HepG2 (cell line): ENCODE measurements at regions not wholly inside any gene's neighbourhood (a gene's known extent, or its start where the extent isn't known, plus 50 kb on each side); places are given as distances from the start of the nearest gene placed in this dataset.

Experiments
- ATAC-seq: fragments of 200-7000 bp; cut with Tn5 transposase; 3 replicates; pipeline ENCODE4 v1.9.1; 2020; ENCODE audit warnings: mild to moderate bottlenecking, moderate library complexity
- BruUV-seq: library from RNA; stranded (reverse); fragments of 400-500 nt; replicated peaks from 2 replicates; lab custom pipeline; 2021; lab: Mats Ljungman, UMichigan
- CTCF ChIA-PET: fragments of 300-600 bp; formaldehyde crosslinking; extraction: SDS; loops from one replicate; lab custom pipeline; 2021; ENCODE audit warnings: low total read pairs, inconsistent platforms, low intra/inter-chr PET ratio; lab: Yijun Ruan, JAX
- POLR2A ChIA-PET: fragments of 350-600 bp; sonication (Branson Sonifier 250); formaldehyde crosslinking; loops from one replicate; lab custom pipeline; 2020; ENCODE audit warnings: antibody characterized with exemption, inconsistent platforms; lab: Yijun Ruan, JAX
- DNase-seq: peaks from one replicate; pipeline ENCODE4 v3.0.0-alpha.2; 2015; ENCODE audit warnings: low spot score
- FAIRE-seq: peaks from 3 replicates; lab custom pipeline; 2011; peaks lifted over from hg19 to GRCh38; lab: Jason Lieb, UNC
- H2AFZ ChIP-seq: one replicate; pipeline ENCODE4 v1.6.1; 2011; ENCODE audit warnings: low read length, inconsistent platforms
- H3K27ac ChIP-seq: fragments of 300-600 bp; 3 replicates; pipeline ENCODE4 v1.8.0; 2011; ENCODE audit warnings: mixed run types, mild to moderate bottlenecking, mixed read lengths, low read length, inconsistent platforms; ENCODE audit not compliant: insufficient read depth; ENCODE audit errors: extremely low read length
- H3K27me3 ChIP-seq, 2 experiments: fragments of 200-600 bp in 1 of 2; 2 replicates in 1 of 2; 3 replicates in 1 of 2; pipeline versions ENCODE4 v1.6.0 to v1.8.0; 2011; ENCODE audit warnings: low read length in 2 of 2, mild to moderate bottlenecking in 2 of 2, moderate library complexity in 2 of 2, inconsistent platforms in 1 of 2; ENCODE audit not compliant: insufficient read depth in 2 of 2, control insufficient read depth in 1 of 2
- H3K36me3 ChIP-seq, 2 experiments: fragments of 200-600 bp in 1 of 2; replicated peaks in 1 of 2; 2 replicates in 1 of 2; 3 replicates in 1 of 2; pipeline versions ENCODE4 v1.5.1 to v1.8.0; 2011; ENCODE audit warnings: low read length in 2 of 2, inconsistent platforms in 1 of 2; ENCODE audit not compliant: insufficient read depth in 2 of 2, control insufficient read depth in 1 of 2
- H3K4me1 ChIP-seq: 2 replicates; pipeline ENCODE4 v1.5.1; 2012; ENCODE audit warnings: low read length, inconsistent platforms; ENCODE audit not compliant: insufficient read depth
- H3K4me2 ChIP-seq: 2 replicates; pipeline ENCODE4 v1.6.0; 2011; ENCODE audit warnings: low read depth, low read length, inconsistent platforms
- H3K4me3 ChIP-seq, 3 experiments: fragments of 200-600 bp in 1 of 3; sonication (generic), shearing (Covaris generic) in 1 of 3; replicated peaks in 1 of 3; 2 replicates each; pipeline ENCODE4 v1.5.1; 2011 to 2016; ENCODE audit warnings: low read length in 3 of 3, inconsistent platforms in 2 of 3, low read depth in 2 of 3, mild to moderate bottlenecking in 2 of 3, control low read depth in 1 of 3, mixed read lengths in 1 of 3; ENCODE audit not compliant: insufficient read depth in 1 of 3
- H3K79me2 ChIP-seq: one replicate; pipeline ENCODE4 v1.6.1; 2011; ENCODE audit warnings: low read length, inconsistent platforms; ENCODE audit not compliant: insufficient read depth
- H3K9ac ChIP-seq: 2 replicates; pipeline ENCODE4 v1.6.0; 2011; ENCODE audit warnings: mild to moderate bottlenecking, low read depth, low read length, inconsistent platforms; ENCODE audit not compliant: insufficient read depth
- H3K9me3 ChIP-seq: 2 replicates; pipeline ENCODE4 v1.5.1; 2012; ENCODE audit warnings: mild to moderate bottlenecking, low read length
- H4K20me1 ChIP-seq: 2 replicates; pipeline ENCODE4 v1.6.0; 2011; ENCODE audit warnings: inconsistent platforms, mild to moderate bottlenecking, low read length, moderate library complexity; ENCODE audit not compliant: insufficient read depth
- MAFF ChIP-seq: IDR thresholded peaks from 2 replicates; pipeline ENCODE4 v1.6.1; 2011; ENCODE audit warnings: low read depth, low read length, improper control_type of control experiment
- NFYC ChIP-seq: IDR thresholded peaks from 2 replicates; pipeline ENCODE4 v1.6.1; 2016; ENCODE audit warnings: missing genetic modification reagents, missing compliant biosample characterization
- POLR2AphosphoS2 ChIP-seq: IDR thresholded peaks from 2 replicates; pipeline ENCODE4 v1.6.1; 2011; ENCODE audit warnings: low read depth, low read length, improper control_type of control experiment
- SP1 ChIP-seq, 2 experiments: fragments of 450-650 bp in 1 of 2; sonication (generic) in 1 of 2; formaldehyde crosslinking in 1 of 2; IDR thresholded peaks; 2 replicates each; pipeline versions ENCODE4 v1.4.0 to v1.6.1; 2016 to 2020; ENCODE audit warnings: missing genetic modification reagents in 1 of 2
- THAP11 ChIP-seq: IDR thresholded peaks from 2 replicates; pipeline ENCODE4 v1.6.1; 2016; ENCODE audit warnings: missing biosample characterization, missing genetic modification reagents
- TP53 ChIP-seq: sonication (generic); formaldehyde crosslinking; conservative IDR thresholded peaks from 2 replicates; pipeline ENCODE4 v1.4.0; 2020; ENCODE audit warnings: missing genetic modification reagents
- ZFP82 ChIP-seq: sonication (generic); formaldehyde crosslinking; IDR thresholded peaks from 2 replicates; pipeline ENCODE4 v1.5.1; 2020; ENCODE audit warnings: mild to moderate bottlenecking, missing genetic modification reagents, borderline replicate concordance
- ZNF143 ChIP-seq: sonication (generic); formaldehyde crosslinking; IDR thresholded peaks from 2 replicates; pipeline ENCODE4 v1.4.0; 2020; ENCODE audit warnings: missing genetic modification reagents
- ZNF550 ChIP-seq: sonication (generic); formaldehyde crosslinking; IDR thresholded peaks from 2 replicates; pipeline ENCODE4 v1.4.0; 2020; ENCODE audit warnings: mild to moderate bottlenecking, missing genetic modification reagents, borderline replicate concordance
- WGBS: methylation state at CpG from one replicate; pipeline ENCODE4 v1.1.6; 2017; ENCODE audit warnings: low lambda C conversion rate; 5-methylcytosine and 5-hydroxymethylcytosine counted together
- in situ Hi-C: cut with HindIII; loops from 2 replicates; pipeline ENCODE4 v1.10.0; 2017; ENCODE audit warnings: low pct_unique_long_range_greater_than_20kb; ENCODE audit not compliant: extremely low pct_ligation_motif_present
- intact Hi-C: fragments of 100-400 bp; cut with micrococcal nuclease; formaldehyde crosslinking; loops from one replicate; pipeline ENCODE4 v1.10.0; 2022; ENCODE audit not compliant: unreplicated experiment
- TF ChIP-seq, protein P1 (sequence below): sonication (generic); formaldehyde crosslinking; IDR thresholded peaks from 2 replicates; pipeline ENCODE4 v1.4.0; 2020; ENCODE audit warnings: mild to moderate bottlenecking, missing genetic modification reagents
- TF ChIP-seq, protein P2 (sequence below): sonication (generic); formaldehyde crosslinking; IDR thresholded peaks from 2 replicates; pipeline ENCODE4 v1.8.0; 2023; ENCODE audit warnings: mild to moderate bottlenecking, missing genetic modification reagents
- TF ChIP-seq, protein P3 (sequence below): sonication (generic); formaldehyde crosslinking; IDR thresholded peaks from 2 replicates; pipeline ENCODE4 v1.8.1; 2022; ENCODE audit warnings: low read depth, mild to moderate bottlenecking, missing genetic modification reagents
- TF ChIP-seq, protein P4 (sequence below): sonication (generic); formaldehyde crosslinking; IDR thresholded peaks from 2 replicates; pipeline ENCODE4 v1.4.0; 2020; ENCODE audit warnings: mild to moderate bottlenecking, missing genetic modification reagents

- in situ Hi-C loops = no loop called here
- ChIA-PET CTCF (no interaction called here), POLR2A (no interaction called here)
- H3K27me3 ChIP-seq = no peaks in the 10 kb centered on the region; a peak in 1 of 5 replicates
- no TSS peak for BruUV-seq
- H3K9ac ChIP-seq = no peak overlapping the region
- DNase-seq (no peak), ATAC-seq (no peak), FAIRE-seq (no peak)
- H3K4me3 ChIP-seq = no peak overlapping the region
- peaks cover 29% of the 10 kb centered on the region for H3K9me3 ChIP-seq
- no peaks in the 10 kb centered on the region for H3K4me1 ChIP-seq
- H3K4me2 ChIP-seq = no peak overlapping the region
- intact Hi-C loops = no loop called here
- WGBS = 0% methylated on average over 1 of the region's 1 CpG
- H4K20me1 ChIP-seq = no peaks in the 10 kb centered on the region
- no peaks in the 10 kb centered on the region for H3K36me3 ChIP-seq
- no peaks in the 10 kb centered on the region for H3K79me2 ChIP-seq
- H2AFZ ChIP-seq = no peak overlapping the region
- TF ChIP-seq TP53 (CRISPR knock-in tag) = no peak
- 0 out of 2 replicates have a peak, but pooled peaks have one; percentile 19 for TF ChIP-seq NFYC (CRISPR knock-in tag)
- peak; percentile 65 for TF ChIP-seq THAP11 (CRISPR knock-in tag)
- no peak for TF ChIP-seq ZFP82 (CRISPR knock-in tag)
- 0 out of 2 replicates have a peak, but pooled peaks have one; percentile 33 for TF ChIP-seq ZNF143 (CRISPR knock-in tag)
- H3K27ac ChIP-seq = no peak overlapping the region
Observed at GRCh38 chr16:9389543-9390207, 298.2 kb downstream of the HAPSTR1 start.

GRCh38 chr16:9392956-9393355 is 301.5 kb downstream of the HAPSTR1 start:
- no peaks in the 10 kb centered on the region for H4K20me1 ChIP-seq
- ChIA-PET CTCF (no interaction called here), POLR2A (no interaction called here)
- no peaks in the 10 kb centered on the region for H3K4me1 ChIP-seq
- ATAC-seq (no peak), FAIRE-seq (no peak), DNase-seq (no peak)
- no peaks in the 10 kb centered on the region for H3K79me2 ChIP-seq
- no peak overlapping the region for H3K4me2 ChIP-seq
- H3K36me3 ChIP-seq = no peaks in the 10 kb centered on the region
- intact Hi-C loops = no loop called here
- no peak overlapping the region for H3K4me3 ChIP-seq
- in situ Hi-C loops = no loop called here
- no peak overlapping the region for H3K9ac ChIP-seq
- H2AFZ ChIP-seq = no peak overlapping the region
- WGBS = 20% methylated on average over 7 of the region's 7 CpGs
- no TSS peak for BruUV-seq
- H3K27ac ChIP-seq = no peak overlapping the region
- peaks cover 0 to 3% of the 10 kb centered on the region in 2 experiments; a peak in 1 of 5 replicates for H3K27me3 ChIP-seq
- peaks cover 17% of the 10 kb centered on the region for H3K9me3 ChIP-seq
- TF ChIP-seq, protein P1, sequence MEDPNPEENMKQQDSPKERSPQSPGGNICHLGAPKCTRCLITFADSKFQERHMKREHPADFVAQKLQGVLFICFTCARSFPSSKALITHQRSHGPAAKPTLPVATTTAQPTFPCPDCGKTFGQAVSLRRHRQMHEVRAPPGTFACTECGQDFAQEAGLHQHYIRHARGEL (CRISPR knock-in tag) = no peak
- no peak for TF ChIP-seq ZNF550
- TF ChIP-seq MAFF = no peak
- TF ChIP-seq, protein P2, sequence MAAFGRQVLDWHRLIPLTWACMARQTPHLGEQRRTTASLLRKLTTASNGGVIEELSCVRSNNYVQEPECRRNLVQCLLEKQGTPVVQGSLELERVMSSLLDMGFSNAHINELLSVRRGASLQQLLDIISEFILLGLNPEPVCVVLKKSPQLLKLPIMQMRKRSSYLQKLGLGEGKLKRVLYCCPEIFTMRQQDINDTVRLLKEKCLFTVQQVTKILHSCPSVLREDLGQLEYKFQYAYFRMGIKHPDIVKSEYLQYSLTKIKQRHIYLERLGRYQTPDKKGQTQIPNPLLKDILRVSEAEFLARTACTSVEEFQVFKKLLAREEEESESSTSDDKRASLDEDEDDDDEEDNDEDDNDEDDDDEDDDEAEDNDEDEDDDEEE (CRISPR knock-in tag) = no peak
- TF ChIP-seq, protein P3, sequence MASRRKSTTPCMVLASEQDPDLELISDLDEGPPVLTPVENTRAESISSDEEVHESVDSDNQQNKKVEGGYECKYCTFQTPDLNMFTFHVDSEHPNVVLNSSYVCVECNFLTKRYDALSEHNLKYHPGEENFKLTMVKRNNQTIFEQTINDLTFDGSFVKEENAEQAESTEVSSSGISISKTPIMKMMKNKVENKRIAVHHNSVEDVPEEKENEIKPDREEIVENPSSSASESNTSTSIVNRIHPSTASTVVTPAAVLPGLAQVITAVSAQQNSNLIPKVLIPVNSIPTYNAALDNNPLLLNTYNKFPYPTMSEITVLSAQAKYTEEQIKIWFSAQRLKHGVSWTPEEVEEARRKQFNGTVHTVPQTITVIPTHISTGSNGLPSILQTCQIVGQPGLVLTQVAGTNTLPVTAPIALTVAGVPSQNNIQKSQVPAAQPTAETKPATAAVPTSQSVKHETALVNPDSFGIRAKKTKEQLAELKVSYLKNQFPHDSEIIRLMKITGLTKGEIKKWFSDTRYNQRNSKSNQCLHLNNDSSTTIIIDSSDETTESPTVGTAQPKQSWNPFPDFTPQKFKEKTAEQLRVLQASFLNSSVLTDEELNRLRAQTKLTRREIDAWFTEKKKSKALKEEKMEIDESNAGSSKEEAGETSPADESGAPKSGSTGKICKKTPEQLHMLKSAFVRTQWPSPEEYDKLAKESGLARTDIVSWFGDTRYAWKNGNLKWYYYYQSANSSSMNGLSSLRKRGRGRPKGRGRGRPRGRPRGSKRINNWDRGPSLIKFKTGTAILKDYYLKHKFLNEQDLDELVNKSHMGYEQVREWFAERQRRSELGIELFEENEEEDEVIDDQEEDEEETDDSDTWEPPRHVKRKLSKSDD (CRISPR knock-in tag) = no peak
- TF ChIP-seq, protein P4, sequence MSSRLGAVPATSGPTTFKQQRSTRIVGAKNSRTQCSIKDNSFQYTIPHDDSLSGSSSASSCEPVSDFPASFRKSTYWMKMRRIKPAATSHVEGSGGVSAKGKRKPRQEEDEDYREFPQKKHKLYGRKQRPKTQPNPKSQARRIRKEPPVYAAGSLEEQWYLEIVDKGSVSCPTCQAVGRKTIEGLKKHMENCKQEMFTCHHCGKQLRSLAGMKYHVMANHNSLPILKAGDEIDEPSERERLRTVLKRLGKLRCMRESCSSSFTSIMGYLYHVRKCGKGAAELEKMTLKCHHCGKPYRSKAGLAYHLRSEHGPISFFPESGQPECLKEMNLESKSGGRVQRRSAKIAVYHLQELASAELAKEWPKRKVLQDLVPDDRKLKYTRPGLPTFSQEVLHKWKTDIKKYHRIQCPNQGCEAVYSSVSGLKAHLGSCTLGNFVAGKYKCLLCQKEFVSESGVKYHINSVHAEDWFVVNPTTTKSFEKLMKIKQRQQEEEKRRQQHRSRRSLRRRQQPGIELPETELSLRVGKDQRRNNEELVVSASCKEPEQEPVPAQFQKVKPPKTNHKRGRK (CRISPR knock-in tag) = no peak
- TF ChIP-seq POLR2AphosphoS2 = no peak
- no peak for TF ChIP-seq SP1 (IDR thresholded peaks at IDR 0.05)
- no peak for TF ChIP-seq SP1 (CRISPR knock-in tag; IDR thresholded peaks at IDR 0.05)
